Activated CD4-positive, alpha-beta T cell treated with anti-CD3 and anti-CD28 coated beads, Interleukin-2, amount 10 ng/mL, durations not matched to agents 7 days and 5 days (primary cell): ENCODE measurements at regions not wholly inside any gene's neighbourhood (a gene's known extent, or its start where the extent isn't known, plus 50 kb on each side); places are given as distances from the start of the nearest gene placed in this dataset.

Source experiments
- CTCF ChIA-PET: fragments of 350-600 bp; sonication (Branson Sonifier 250); formaldehyde crosslinking; loops from one replicate; lab custom pipeline; 2021; ENCODE audit warnings: antibody characterized with exemption; lab: Charles Lee
- POLR2A ChIA-PET: fragments of 350-600 bp; sonication (Branson Sonifier 250); formaldehyde crosslinking; loops from one replicate; lab custom pipeline; 2021; ENCODE audit warnings: antibody characterized with exemption; lab: Charles Lee
- DNase-seq: peaks from one replicate; pipeline ENCODE4 v3.0.0-alpha.2; 2020
- H3K27ac Mint-ChIP-seq: one replicate; pipeline ENCODE4 v1.8.0; 2021; ENCODE audit warnings: mild to moderate bottlenecking, moderate library complexity, mixed read lengths
- H3K27me3 Mint-ChIP-seq: one replicate; pipeline ENCODE4 v1.8.0; 2021; ENCODE audit warnings: mixed read lengths
- H3K36me3 Mint-ChIP-seq: one replicate; pipeline ENCODE4 v1.8.0; 2021; ENCODE audit warnings: low read depth, mixed read lengths
- H3K4me1 Mint-ChIP-seq: one replicate; pipeline ENCODE4 v1.8.0; 2021; ENCODE audit warnings: mixed read lengths
- H3K4me3 Mint-ChIP-seq: one replicate; pipeline ENCODE4 v1.8.0; 2021; ENCODE audit warnings: mild to moderate bottlenecking, moderate library complexity, mixed read lengths
- H3K9me3 Mint-ChIP-seq: one replicate; pipeline ENCODE4 v1.8.0; 2021; ENCODE audit warnings: mixed read lengths

- POLR2A ChIA-PET, result interaction anchor here (0.5 kb wide), 1 partner anchor 392 kb away, joined by 3 read pairs; no protein-coding TSS in a partner anchor
Measured at GRCh38 chr3:117611211-117611610, 901.6 kb downstream of the TUSC7 start.

GRCh38 chr3:117616227-117616626 is 906.6 kb downstream of the TUSC7 start:
- CTCF ChIA-PET, result no interaction called here
- no peak for DNase-seq
- no peaks in the 10 kb centered on the region for H3K4me1 Mint-ChIP-seq
- POLR2A ChIA-PET, result no interaction called here
- no peaks in the 10 kb centered on the region for H3K36me3 Mint-ChIP-seq
- no peak overlapping the region for H3K27ac Mint-ChIP-seq
- H3K27me3 Mint-ChIP-seq, result no peaks in the 10 kb centered on the region
- H3K9me3 Mint-ChIP-seq, result no peaks in the 10 kb centered on the region
- no peak overlapping the region for H3K4me3 Mint-ChIP-seq

More at GRCh38 chr3:117611211-117611610, 901.6 kb downstream of the TUSC7 start:
- no peak overlapping the region for H3K4me3 Mint-ChIP-seq
- no peak overlapping the region for H3K27ac Mint-ChIP-seq
- CTCF ChIA-PET, result no interaction called here
- H3K4me1 Mint-ChIP-seq, result no peaks in the 10 kb centered on the region
- H3K36me3 Mint-ChIP-seq, result no peaks in the 10 kb centered on the region
- peaks cover 4% of the 10 kb centered on the region for H3K9me3 Mint-ChIP-seq
- no peak for DNase-seq
- H3K27me3 Mint-ChIP-seq, result no peaks in the 10 kb centered on the region

GRCh38 chr3:117617906-117618305 is 908.3 kb downstream of the TUSC7 start:
- Mint-ChIP-seq H3K4me1 (no peaks in the 10 kb centered on the region), H3K4me3 (no peak overlapping the region), H3K27ac (no peak overlapping the region), H3K36me3 (no peaks in the 10 kb centered on the region), H3K27me3 (no peaks in the 10 kb centered on the region), H3K9me3 (no peaks in the 10 kb centered on the region)
- ChIA-PET CTCF (no interaction called here), POLR2A (no interaction called here)
- no peak for DNase-seq

GRCh38 chr3:117618462-117618861 is 908.9 kb downstream of the TUSC7 start:
- Mint-ChIP-seq H3K27me3 (no peaks in the 10 kb centered on the region), H3K4me3 (no peak overlapping the region), H3K27ac (no peak overlapping the region), H3K4me1 (no peaks in the 10 kb centered on the region), H3K36me3 (no peaks in the 10 kb centered on the region), H3K9me3 (no peaks in the 10 kb centered on the region)
- POLR2A ChIA-PET, result no interaction called here
- CTCF ChIA-PET, result no interaction called here
- DNase-seq, result no peak

GRCh38 chr3:117619805-117620204 is 910.2 kb downstream of the TUSC7 start:
- ChIA-PET CTCF (no interaction called here), POLR2A (no interaction called here)
- no peak overlapping the region for H3K4me3 Mint-ChIP-seq
- no peaks in the 10 kb centered on the region for H3K4me1 Mint-ChIP-seq
- H3K36me3 Mint-ChIP-seq, result no peaks in the 10 kb centered on the region
- no peaks in the 10 kb centered on the region for H3K27me3 Mint-ChIP-seq
- DNase-seq, result no peak
- H3K9me3 Mint-ChIP-seq, result no peaks in the 10 kb centered on the region
- H3K27ac Mint-ChIP-seq, result no peak overlapping the region

GRCh38 chr3:117622171-117622841 is 912.7 kb downstream of the TUSC7 start:
- H3K27ac Mint-ChIP-seq, result no peak overlapping the region
- H3K27me3 Mint-ChIP-seq, result no peaks in the 10 kb centered on the region
- DNase-seq, result no peak
- no peak overlapping the region for H3K4me3 Mint-ChIP-seq
- no peaks in the 10 kb centered on the region for H3K36me3 Mint-ChIP-seq
- POLR2A ChIA-PET, result no interaction called here
- no peaks in the 10 kb centered on the region for H3K4me1 Mint-ChIP-seq
- CTCF ChIA-PET, result no interaction called here
- H3K9me3 Mint-ChIP-seq, result no peaks in the 10 kb centered on the region

- H3K27me3 Mint-ChIP-seq, result no peaks in the 10 kb centered on the region
- H3K27ac Mint-ChIP-seq, result no peak overlapping the region
- H3K36me3 Mint-ChIP-seq, result no peaks in the 10 kb centered on the region
- CTCF ChIA-PET, result no interaction called here
- no peak overlapping the region for H3K4me3 Mint-ChIP-seq
- no peaks in the 10 kb centered on the region for H3K9me3 Mint-ChIP-seq
- DNase-seq, result no peak
- POLR2A ChIA-PET, result no interaction called here
- no peaks in the 10 kb centered on the region for H3K4me1 Mint-ChIP-seq
Measured at GRCh38 chr3:117624424-117624823, 914.8 kb downstream of the TUSC7 start.

GRCh38 chr3:117625174-117625573 is 915.6 kb downstream of the TUSC7 start:
- Mint-ChIP-seq H3K36me3 (no peaks in the 10 kb centered on the region), H3K4me1 (no peaks in the 10 kb centered on the region), H3K27me3 (no peaks in the 10 kb centered on the region), H3K9me3 (no peaks in the 10 kb centered on the region), H3K4me3 (no peak overlapping the region), H3K27ac (no peak overlapping the region)
- DNase-seq, result no peak
- CTCF ChIA-PET, result no interaction called here
- POLR2A ChIA-PET, result no interaction called here

- Mint-ChIP-seq H3K27ac (no peak overlapping the region), H3K27me3 (no peaks in the 10 kb centered on the region), H3K4me3 (no peak overlapping the region), H3K4me1 (no peaks in the 10 kb centered on the region), H3K9me3 (no peaks in the 10 kb centered on the region), H3K36me3 (no peaks in the 10 kb centered on the region)
- DNase-seq, result no peak
- ChIA-PET POLR2A (no interaction called here), CTCF (no interaction called here)
Measured at GRCh38 chr3:117626577-117626976, 917.0 kb downstream of the TUSC7 start.

GRCh38 chr3:117628823-117629291 is 919.3 kb downstream of the TUSC7 start:
- no peaks in the 10 kb centered on the region for H3K9me3 Mint-ChIP-seq

GRCh38 chr3:117629505-117629904 is 919.9 kb downstream of the TUSC7 start:
- no peaks in the 10 kb centered on the region for H3K9me3 Mint-ChIP-seq

More at GRCh38 chr3:117628823-117629291, 919.3 kb downstream of the TUSC7 start:
- ChIA-PET CTCF (no interaction called here), POLR2A (no interaction called here)
- no peaks in the 10 kb centered on the region for H3K4me1 Mint-ChIP-seq
- no peak for DNase-seq
- H3K4me3 Mint-ChIP-seq, result no peak overlapping the region
- H3K36me3 Mint-ChIP-seq, result no peaks in the 10 kb centered on the region
- H3K27ac Mint-ChIP-seq, result no peak overlapping the region
- no peaks in the 10 kb centered on the region for H3K27me3 Mint-ChIP-seq

GRCh38 chr3:117630469-117630868 is 920.9 kb downstream of the TUSC7 start:
- no peaks in the 10 kb centered on the region for H3K4me1 Mint-ChIP-seq
- DNase-seq, result no peak
- H3K36me3 Mint-ChIP-seq, result no peaks in the 10 kb centered on the region
- no peak overlapping the region for H3K4me3 Mint-ChIP-seq
- CTCF ChIA-PET, result no interaction called here
- H3K27ac Mint-ChIP-seq, result no peak overlapping the region
- no peaks in the 10 kb centered on the region for H3K27me3 Mint-ChIP-seq
- H3K9me3 Mint-ChIP-seq, result no peaks in the 10 kb centered on the region
- POLR2A ChIA-PET, result no interaction called here

More at GRCh38 chr3:117629505-117629904, 919.9 kb downstream of the TUSC7 start:
- no peaks in the 10 kb centered on the region for H3K4me1 Mint-ChIP-seq
- H3K27me3 Mint-ChIP-seq, result no peaks in the 10 kb centered on the region
- no peak overlapping the region for H3K27ac Mint-ChIP-seq
- ChIA-PET POLR2A (no interaction called here), CTCF (no interaction called here)
- no peak for DNase-seq
- no peak overlapping the region for H3K4me3 Mint-ChIP-seq
- no peaks in the 10 kb centered on the region for H3K36me3 Mint-ChIP-seq

GRCh38 chr3:117630885-117631284 is 921.3 kb downstream of the TUSC7 start:
- no peaks in the 10 kb centered on the region for H3K27me3 Mint-ChIP-seq
- H3K27ac Mint-ChIP-seq, result no peak overlapping the region
- no peak for DNase-seq
- H3K4me1 Mint-ChIP-seq, result no peaks in the 10 kb centered on the region
- ChIA-PET CTCF (no interaction called here), POLR2A (no interaction called here)
- H3K4me3 Mint-ChIP-seq, result no peak overlapping the region
- no peaks in the 10 kb centered on the region for H3K9me3 Mint-ChIP-seq
- H3K36me3 Mint-ChIP-seq, result no peaks in the 10 kb centered on the region

GRCh38 chr3:117631781-117632180 is 922.2 kb downstream of the TUSC7 start:
- CTCF ChIA-PET, result no interaction called here
- H3K4me1 Mint-ChIP-seq, result no peaks in the 10 kb centered on the region
- POLR2A ChIA-PET, result interaction anchor here (0.6 kb wide), 1 partner anchor 103 kb away, joined by 3 read pairs; no protein-coding TSS in a partner anchor
- no peak for DNase-seq
- peaks cover 2% of the 10 kb centered on the region for H3K9me3 Mint-ChIP-seq
- no peaks in the 10 kb centered on the region for H3K27me3 Mint-ChIP-seq
- no peak overlapping the region for H3K4me3 Mint-ChIP-seq
- no peaks in the 10 kb centered on the region for H3K36me3 Mint-ChIP-seq
- H3K27ac Mint-ChIP-seq, result no peak overlapping the region
